Mucosa of descending colon (tissue), 3 donors: ENCODE measurements at regions not wholly inside any gene's neighbourhood (a gene's known extent, or its start where the extent isn't known, plus 50 kb on each side); places are given as distances from the start of the nearest gene placed in this dataset.

ENCODE experiments used
- ATAC-seq: fragments of 200-7000 bp; cut with Tn5 transposase; one replicate; pipeline ENCODE4 v1.9.1; 2020; ENCODE audit warnings: mild to moderate bottlenecking, moderate library complexity
- DNase-seq, 3 donors: peaks; one replicate each; pipeline ENCODE4 v3.0.0-alpha.2; 2020
- H3K36me3 ChIP-seq: fragments of 200-600 bp; one replicate; pipeline ENCODE4 v1.8.0; 2021; ENCODE audit warnings: low read depth, mild to moderate bottlenecking
- H3K4me1 ChIP-seq: fragments of 200-600 bp; one replicate; pipeline ENCODE4 v1.8.0; 2021; ENCODE audit warnings: low read depth, mild to moderate bottlenecking
- H3K4me3 ChIP-seq: fragments of 200-600 bp; one replicate; pipeline ENCODE4 v1.8.0; 2021; ENCODE audit warnings: mild to moderate bottlenecking
- H3K9me3 ChIP-seq: fragments of 200-600 bp; one replicate; pipeline ENCODE4 v1.8.0; 2021; ENCODE audit warnings: mild to moderate bottlenecking
- CTCF ChIP-seq: fragments of 200-600 bp; IDR thresholded peaks from one replicate; pipeline ENCODE4 v1.8.0; 2022; ENCODE audit warnings: antibody characterized with exemption, mild to moderate bottlenecking
- intact Hi-C, 2 donors: fragments of 100-400 bp; cut with DNase I in 1 of 2; cut with micrococcal nuclease in 1 of 2; formaldehyde crosslinking; loops; one replicate each; pipeline versions ENCODE4 v1.11.0 to v1.11.1; 2022; cut with DNase I, micrococcal nuclease
- donor health status: DM: no; HTN: no; CAD: no; lungs with moderate emphysema.
- donor health status: DM: no; HTN: no; CAD: no.
- donor health status: DM: no; HTN: yes; CAD: no.

GRCh38 chr20:62532921-62533320 lies 57.1 kb upstream of the GATA5 start:
- DNase-seq (no peak), ATAC-seq (no peak)
- Histone ChIP-seq H3K4me3 (no peak overlapping the region), H3K4me1 (no peaks in the 10 kb centered on the region), H3K36me3 (no peaks in the 10 kb centered on the region), H3K9me3 (no peaks in the 10 kb centered on the region)
- intact Hi-C loops, result no loop called here
- no peak for TF ChIP-seq CTCF

GRCh38 chr20:62533591-62534495 lies 58.0 kb upstream of the GATA5 start:
- Histone ChIP-seq H3K9me3 (no peaks in the 10 kb centered on the region), H3K36me3 (no peaks in the 10 kb centered on the region), H3K4me3 (no peak overlapping the region), H3K4me1 (no peaks in the 10 kb centered on the region)
- DNase-seq (no peak), ATAC-seq (no peak)
- no peak for TF ChIP-seq CTCF
- intact Hi-C loops, result no loop called here

- Histone ChIP-seq H3K4me1 (no peaks in the 10 kb centered on the region), H3K9me3 (no peaks in the 10 kb centered on the region), H3K4me3 (no peak overlapping the region), H3K36me3 (no peaks in the 10 kb centered on the region)
- no peak for TF ChIP-seq CTCF
- ATAC-seq, result no peak
- intact Hi-C loops, result no loop called here
- no peak for DNase-seq
Observed at GRCh38 chr20:62534526-62535221, 58.9 kb upstream of the GATA5 start.

- Histone ChIP-seq H3K4me1 (no peaks in the 10 kb centered on the region), H3K4me3 (no peak overlapping the region), H3K36me3 (no peaks in the 10 kb centered on the region), H3K9me3 (no peaks in the 10 kb centered on the region)
- intact Hi-C loops, result no loop called here
- DNase-seq, result no peak
- TF ChIP-seq CTCF, result no peak
- ATAC-seq, result no peak
Observed at GRCh38 chr20:62535282-62535811, 59.6 kb upstream of the GATA5 start.

- DNase-seq (no peak), ATAC-seq (no peak)
- no peak for TF ChIP-seq CTCF
- no peaks in the 10 kb centered on the region for H3K4me1 ChIP-seq
- no peaks in the 10 kb centered on the region for H3K9me3 ChIP-seq
- no peak overlapping the region for H3K4me3 ChIP-seq
- intact Hi-C loops, result no loop called here
- no peaks in the 10 kb centered on the region for H3K36me3 ChIP-seq
Observed at GRCh38 chr20:62535964-62536363, 60.2 kb upstream of the GATA5 start.
